HG02642 (cell line): ENCODE measurements at regions not wholly inside any gene's neighbourhood (a gene's known extent, or its start where the extent isn't known, plus 50 kb on each side); places are given as distances from the start of the nearest gene placed in this dataset.

ENCODE experiments used
- ATAC-seq: cut with Tn5 transposase; IDR thresholded peaks from one replicate; pipeline ENCODE4 v1.9.1; 2021; ENCODE audit warnings: mild to moderate bottlenecking; ENCODE audit not compliant: unreplicated experiment, poor library complexity

GRCh38 chr20:40497899-40498691 is 190.9 kb downstream of the MAFB start:
- no peak for ATAC-seq

GRCh38 chr20:40495956-40496355 is 193.1 kb downstream of the MAFB start:
- ATAC-seq: no peak

- ATAC-seq: no peak
Measured at GRCh38 chr20:40494248-40494647, 194.8 kb downstream of the MAFB start.

- no peak for ATAC-seq
Measured at GRCh38 chr20:40493549-40493948, 195.5 kb downstream of the MAFB start.

- no peak for ATAC-seq
Measured at GRCh38 chr20:40493071-40493470, 196.0 kb downstream of the MAFB start.

GRCh38 chr20:40491009-40491590 is 197.9 kb downstream of the MAFB start:
- ATAC-seq: no peak

GRCh38 chr20:40489886-40490285 is 199.2 kb downstream of the MAFB start:
- ATAC-seq: no peak

- no peak for ATAC-seq
Measured at GRCh38 chr20:40488401-40488800, 200.6 kb downstream of the MAFB start.

- no peak for ATAC-seq
Measured at GRCh38 chr20:40486297-40486696, 202.7 kb downstream of the MAFB start.

- ATAC-seq: no peak
Measured at GRCh38 chr20:40481743-40482458, 207.1 kb downstream of the MAFB start.

GRCh38 chr20:40481337-40481736 is 207.7 kb downstream of the MAFB start:
- ATAC-seq: no peak

GRCh38 chr20:40477805-40478204 is 211.2 kb downstream of the MAFB start:
- no peak for ATAC-seq

GRCh38 chr20:40476461-40476860 is 212.6 kb downstream of the MAFB start:
- no peak for ATAC-seq

GRCh38 chr20:40472905-40473304 is 216.1 kb downstream of the MAFB start:
- ATAC-seq: no peak

GRCh38 chr20:40471261-40471629 is 217.8 kb downstream of the MAFB start:
- no peak for ATAC-seq

GRCh38 chr20:40470445-40471260 is 218.4 kb downstream of the MAFB start:
- no peak for ATAC-seq

GRCh38 chr20:40468759-40469158 is 220.3 kb downstream of the MAFB start:
- no peak for ATAC-seq

GRCh38 chr20:40467703-40468411 is 221.2 kb downstream of the MAFB start:
- ATAC-seq: no peak

GRCh38 chr20:40467067-40467466 is 222.0 kb downstream of the MAFB start:
- ATAC-seq: no peak

- no peak for ATAC-seq
Measured at GRCh38 chr20:40464731-40465208, 224.3 kb downstream of the MAFB start.
